A549 (cell line): ENCODE measurements at regions not wholly inside any gene's neighbourhood (a gene's known extent, or its start where the extent isn't known, plus 50 kb on each side); places are given as distances from the start of the nearest gene placed in this dataset.

Experiments
- CEBPB ChIP-seq, 2 experiments: fragments of >200 bp in 1 of 2; sonication (Bioruptor Twin) in 1 of 2; formaldehyde crosslinking in 1 of 2; IDR thresholded peaks; 2 replicates each; pipeline ENCODE4 v1.6.1; 2012 to 2016
- CTCF ChIP-seq: fragments of >200 bp; sonication (Bioruptor Twin); formaldehyde crosslinking; IDR thresholded peaks from 3 replicates; pipeline ENCODE4 v1.5.1; 2016
- HEYL ChIP-seq: fragments of 250-450 bp; sonication (Bioruptor Pico); IDR thresholded peaks from 2 replicates; pipeline ENCODE4 v1.8.0; 2021; ENCODE audit warnings: mild to moderate bottlenecking, moderate library complexity
- HOXB5 ChIP-seq: fragments of 250-450 bp; sonication (Bioruptor Pico); IDR thresholded peaks from 2 replicates; pipeline ENCODE4 v1.5.0; 2020; ENCODE audit warnings: mild to moderate bottlenecking, moderate library complexity
- MAFK ChIP-seq: fragments of 450-650 bp; IDR thresholded peaks from 2 replicates; pipeline ENCODE4 v1.6.1; 2014; ENCODE audit not compliant: partially characterized antibody
- MAZ ChIP-seq: fragments of 150-350 bp; IDR thresholded peaks from 2 replicates; pipeline ENCODE4 v1.6.1; 2014; ENCODE audit warnings: antibody characterized with exemption, low read depth, low read length, borderline replicate concordance
- MYC ChIP-seq: IDR thresholded peaks from 2 replicates; pipeline ENCODE4 v1.6.1; 2012; ENCODE audit warnings: mild to moderate bottlenecking, inconsistent platforms, low read length, improper control_type of control experiment, borderline replicate concordance
- POLR2A ChIP-seq: IDR thresholded peaks from 2 replicates; pipeline ENCODE4 v1.6.1; 2012; ENCODE audit warnings: mild to moderate bottlenecking, low read length
- POLR2AphosphoS2 ChIP-seq: conservative IDR thresholded peaks from 2 replicates; pipeline ENCODE4 v1.6.1; 2012; ENCODE audit warnings: low read length, improper control_type of control experiment, inconsistent platforms
- REST ChIP-seq: fragments of 200-600 bp; sonication (generic); IDR thresholded peaks from 2 replicates; pipeline ENCODE4 v1.6.1; 2016; ENCODE audit warnings: antibody characterized with exemption, mild to moderate bottlenecking, moderate library complexity
- SMC3 ChIP-seq: fragments of >200 bp; sonication (Bioruptor Twin); formaldehyde crosslinking; IDR thresholded peaks from 3 replicates; pipeline ENCODE4 v1.6.1; 2018; ENCODE audit warnings: inconsistent platforms
- USF2 ChIP-seq: fragments of 450-650 bp; IDR thresholded peaks from 2 replicates; pipeline ENCODE4 v1.6.1; 2014; ENCODE audit warnings: antibody characterized with exemption

GRCh38 chr2:60604486-60605064 lies 51.1 kb upstream of the BCL11A start:
- TF ChIP-seq POLR2A, result no peak
- no peak for TF ChIP-seq CTCF
- no peak for TF ChIP-seq REST
- no peak for TF ChIP-seq HEYL (CRISPR knock-in tag)
- TF ChIP-seq MAFK, result peak; percentile 59
- TF ChIP-seq HOXB5 (CRISPR knock-in tag), result no peak
- no peak for TF ChIP-seq SMC3
- no peak for TF ChIP-seq USF2
- TF ChIP-seq CEBPB (IDR thresholded peaks at IDR 0.05), result no peak
- no peak for TF ChIP-seq MAZ
- TF ChIP-seq POLR2AphosphoS2, result no peak
- no peak for TF ChIP-seq MYC
